K562 (cell line): ENCODE measurements at regions not wholly inside any gene's neighbourhood (a gene's known extent, or its start where the extent isn't known, plus 50 kb on each side); places are given as distances from the start of the nearest gene placed in this dataset.

Experiments used
- SMC3 ChIP-seq: conservative IDR thresholded peaks from 2 replicates; pipeline ENCODE4 v1.6.1; 2011; ENCODE audit warnings: low read depth, low read length, improper control_type of control experiment; ENCODE audit not compliant: insufficient read depth
- TFAM ChIP-seq: fragments of 250-450 bp; sonication (Bioruptor Pico); conservative IDR thresholded peaks from 2 replicates; pipeline ENCODE4 v1.5.0; 2021; ENCODE audit warnings: mild to moderate bottlenecking, moderate library complexity
- TF ChIP-seq, protein P1 (sequence below): fragments of 450-650 bp; IDR thresholded peaks from 2 replicates; pipeline ENCODE4 v1.6.1; 2016; ENCODE audit warnings: mild to moderate bottlenecking
- TF ChIP-seq, protein P2 (sequence below): IDR thresholded peaks from 3 replicates; pipeline ENCODE4 v1.6.1; 2011; ENCODE audit warnings: borderline replicate concordance, mild to moderate bottlenecking, moderate library complexity; ENCODE audit not compliant: insufficient read length; ENCODE audit errors: extremely low read depth

DNA sequence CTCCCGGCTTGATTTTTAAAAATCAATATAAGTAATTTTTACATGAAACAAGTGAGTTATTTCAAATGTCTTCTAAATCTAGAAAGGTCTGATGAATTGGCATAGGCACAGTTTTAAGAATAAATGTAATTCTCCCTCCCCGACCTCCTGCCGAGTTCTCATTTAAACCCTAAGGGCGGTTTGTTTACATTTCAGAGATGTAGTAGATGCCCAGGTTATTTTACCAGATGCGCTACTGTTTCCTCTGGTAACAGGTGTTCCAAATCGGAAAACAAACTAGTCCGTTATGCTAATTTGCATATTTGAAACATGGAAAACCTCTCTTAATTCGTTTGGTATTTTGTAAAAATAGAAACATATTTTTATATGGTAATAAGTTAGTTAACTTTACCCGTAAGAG, 53.8 kb upstream of the CFAP126 start (continued):
- TF ChIP-seq TFAM (CRISPR knock-in tag) (no peak), SMC3 (no peak)
- TF ChIP-seq, protein P1, sequence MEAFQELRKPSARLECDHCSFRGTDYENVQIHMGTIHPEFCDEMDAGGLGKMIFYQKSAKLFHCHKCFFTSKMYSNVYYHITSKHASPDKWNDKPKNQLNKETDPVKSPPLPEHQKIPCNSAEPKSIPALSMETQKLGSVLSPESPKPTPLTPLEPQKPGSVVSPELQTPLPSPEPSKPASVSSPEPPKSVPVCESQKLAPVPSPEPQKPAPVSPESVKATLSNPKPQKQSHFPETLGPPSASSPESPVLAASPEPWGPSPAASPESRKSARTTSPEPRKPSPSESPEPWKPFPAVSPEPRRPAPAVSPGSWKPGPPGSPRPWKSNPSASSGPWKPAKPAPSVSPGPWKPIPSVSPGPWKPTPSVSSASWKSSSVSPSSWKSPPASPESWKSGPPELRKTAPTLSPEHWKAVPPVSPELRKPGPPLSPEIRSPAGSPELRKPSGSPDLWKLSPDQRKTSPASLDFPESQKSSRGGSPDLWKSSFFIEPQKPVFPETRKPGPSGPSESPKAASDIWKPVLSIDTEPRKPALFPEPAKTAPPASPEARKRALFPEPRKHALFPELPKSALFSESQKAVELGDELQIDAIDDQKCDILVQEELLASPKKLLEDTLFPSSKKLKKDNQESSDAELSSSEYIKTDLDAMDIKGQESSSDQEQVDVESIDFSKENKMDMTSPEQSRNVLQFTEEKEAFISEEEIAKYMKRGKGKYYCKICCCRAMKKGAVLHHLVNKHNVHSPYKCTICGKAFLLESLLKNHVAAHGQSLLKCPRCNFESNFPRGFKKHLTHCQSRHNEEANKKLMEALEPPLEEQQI = no peak
- TF ChIP-seq, protein P2, sequence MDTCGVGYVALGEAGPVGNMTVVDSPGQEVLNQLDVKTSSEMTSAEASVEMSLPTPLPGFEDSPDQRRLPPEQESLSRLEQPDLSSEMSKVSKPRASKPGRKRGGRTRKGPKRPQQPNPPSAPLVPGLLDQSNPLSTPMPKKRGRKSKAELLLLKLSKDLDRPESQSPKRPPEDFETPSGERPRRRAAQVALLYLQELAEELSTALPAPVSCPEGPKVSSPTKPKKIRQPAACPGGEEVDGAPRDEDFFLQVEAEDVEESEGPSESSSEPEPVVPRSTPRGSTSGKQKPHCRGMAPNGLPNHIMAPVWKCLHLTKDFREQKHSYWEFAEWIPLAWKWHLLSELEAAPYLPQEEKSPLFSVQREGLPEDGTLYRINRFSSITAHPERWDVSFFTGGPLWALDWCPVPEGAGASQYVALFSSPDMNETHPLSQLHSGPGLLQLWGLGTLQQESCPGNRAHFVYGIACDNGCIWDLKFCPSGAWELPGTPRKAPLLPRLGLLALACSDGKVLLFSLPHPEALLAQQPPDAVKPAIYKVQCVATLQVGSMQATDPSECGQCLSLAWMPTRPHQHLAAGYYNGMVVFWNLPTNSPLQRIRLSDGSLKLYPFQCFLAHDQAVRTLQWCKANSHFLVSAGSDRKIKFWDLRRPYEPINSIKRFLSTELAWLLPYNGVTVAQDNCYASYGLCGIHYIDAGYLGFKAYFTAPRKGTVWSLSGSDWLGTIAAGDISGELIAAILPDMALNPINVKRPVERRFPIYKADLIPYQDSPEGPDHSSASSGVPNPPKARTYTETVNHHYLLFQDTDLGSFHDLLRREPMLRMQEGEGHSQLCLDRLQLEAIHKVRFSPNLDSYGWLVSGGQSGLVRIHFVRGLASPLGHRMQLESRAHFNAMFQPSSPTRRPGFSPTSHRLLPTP = no peak
